DMS 273 (cell line): ENCODE measurements at regions not wholly inside any gene's neighbourhood (a gene's known extent, or its start where the extent isn't known, plus 50 kb on each side); places are given as distances from the start of the nearest gene placed in this dataset.
"Not testable (repeated sequence)": the region's sequence is repeated elsewhere in the genome, so short reads cannot be mapped to it uniquely, and the experiment has no call there.

ENCODE experiments used
- DNase-seq: peaks from one replicate; lab custom pipeline; 2025; ENCODE audit not compliant: unreplicated experiment; lab: John Stamatoyannopoulos, UW

DNA sequence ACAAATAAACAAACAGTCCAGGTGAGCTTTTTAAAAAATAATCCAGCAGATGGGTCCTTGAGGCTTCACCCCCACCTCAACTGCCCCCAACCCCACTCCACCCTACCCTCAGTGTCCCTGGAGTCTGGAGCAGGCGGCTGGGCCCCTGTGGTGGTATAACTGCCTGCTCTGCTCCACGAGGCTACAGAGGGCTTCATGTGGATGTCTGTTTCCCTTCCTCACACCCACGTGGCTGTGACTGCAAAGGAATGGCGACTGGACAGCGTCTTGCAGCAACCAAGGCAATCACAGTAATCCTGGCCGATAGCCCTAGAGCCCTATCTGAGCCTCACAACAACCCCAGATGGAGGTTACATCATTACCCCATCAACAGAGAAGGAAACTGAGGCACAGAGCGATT is 76.5 kb downstream of the SLC2A10 start:
- DNase-seq: no peak

DNA sequence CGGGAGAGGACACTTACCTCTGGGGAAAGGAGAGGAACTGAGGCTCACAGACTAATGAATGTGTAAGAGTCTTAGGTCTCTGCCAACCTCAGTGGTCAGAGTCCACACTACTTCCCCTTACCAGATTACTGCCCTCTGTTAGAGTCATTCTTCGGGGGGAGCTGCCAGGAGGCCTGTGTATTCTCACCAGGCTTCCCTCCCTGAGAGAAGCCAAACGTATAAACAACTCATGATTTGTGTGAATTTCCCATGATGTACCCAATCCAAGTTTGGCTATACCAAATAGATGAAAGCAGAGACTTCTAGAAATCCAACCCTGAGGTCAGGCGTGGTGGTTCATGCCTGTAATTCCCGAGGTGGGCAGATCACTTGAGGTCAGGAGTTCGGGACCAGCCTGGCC is 77.1 kb downstream of the SLC2A10 start:
- no peak for DNase-seq

DNA sequence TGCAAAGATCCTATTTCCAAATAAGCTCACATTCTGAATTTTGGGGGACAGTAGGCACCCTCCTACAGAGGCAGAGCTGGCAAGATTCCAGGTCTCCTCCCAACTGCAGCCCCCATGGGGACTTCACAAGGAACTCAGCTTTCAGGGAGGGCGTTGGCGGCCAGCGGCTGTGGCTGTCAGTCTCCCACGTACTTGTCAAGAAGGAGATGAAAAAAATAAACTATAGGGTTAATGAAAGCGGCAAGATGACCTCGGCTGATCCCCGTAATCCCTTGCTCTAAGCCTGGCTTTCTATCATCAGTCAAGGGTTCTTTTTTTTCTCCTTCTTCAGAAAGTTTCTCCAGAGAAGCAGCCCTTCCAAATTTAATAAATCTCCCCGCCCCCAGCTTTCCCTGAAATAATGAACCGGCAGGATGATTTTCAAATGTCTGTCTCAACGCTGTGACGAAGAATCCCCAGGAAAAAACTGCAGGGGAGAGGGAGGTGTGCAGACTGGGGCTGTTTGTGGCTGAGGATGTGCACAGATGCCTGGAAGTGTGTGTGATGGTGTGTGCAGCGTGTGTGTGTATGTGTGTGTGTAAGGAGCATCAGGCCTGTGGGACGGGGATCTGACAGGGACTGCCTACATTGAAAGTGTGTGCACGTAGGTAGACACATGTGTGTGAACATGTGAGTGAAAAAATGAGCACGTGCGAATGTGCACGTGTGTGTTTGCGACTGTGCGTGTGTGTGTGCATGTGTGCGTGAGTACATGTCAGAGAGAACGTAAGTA is 78.7 kb downstream of the SLC2A10 start:
- no peak for DNase-seq

DNA sequence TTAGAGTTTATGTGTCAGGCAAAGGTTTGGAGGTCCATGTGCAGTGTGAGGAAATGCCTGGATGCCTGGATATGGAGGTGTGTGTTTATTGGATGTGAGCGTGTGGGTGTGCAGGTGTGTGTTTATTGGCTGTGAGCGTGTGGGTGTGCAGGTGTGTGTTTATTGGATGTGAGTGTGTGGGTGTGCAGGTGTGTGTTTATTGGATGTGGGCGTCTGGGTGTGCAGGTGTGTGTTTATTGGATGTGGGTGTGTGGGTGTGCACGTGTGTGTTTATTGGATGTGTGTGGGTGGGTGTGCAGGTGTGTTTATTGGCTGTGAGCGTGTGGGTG is 79.3 kb downstream of the SLC2A10 start:
- not testable (repeated sequence) for DNase-seq

DNA sequence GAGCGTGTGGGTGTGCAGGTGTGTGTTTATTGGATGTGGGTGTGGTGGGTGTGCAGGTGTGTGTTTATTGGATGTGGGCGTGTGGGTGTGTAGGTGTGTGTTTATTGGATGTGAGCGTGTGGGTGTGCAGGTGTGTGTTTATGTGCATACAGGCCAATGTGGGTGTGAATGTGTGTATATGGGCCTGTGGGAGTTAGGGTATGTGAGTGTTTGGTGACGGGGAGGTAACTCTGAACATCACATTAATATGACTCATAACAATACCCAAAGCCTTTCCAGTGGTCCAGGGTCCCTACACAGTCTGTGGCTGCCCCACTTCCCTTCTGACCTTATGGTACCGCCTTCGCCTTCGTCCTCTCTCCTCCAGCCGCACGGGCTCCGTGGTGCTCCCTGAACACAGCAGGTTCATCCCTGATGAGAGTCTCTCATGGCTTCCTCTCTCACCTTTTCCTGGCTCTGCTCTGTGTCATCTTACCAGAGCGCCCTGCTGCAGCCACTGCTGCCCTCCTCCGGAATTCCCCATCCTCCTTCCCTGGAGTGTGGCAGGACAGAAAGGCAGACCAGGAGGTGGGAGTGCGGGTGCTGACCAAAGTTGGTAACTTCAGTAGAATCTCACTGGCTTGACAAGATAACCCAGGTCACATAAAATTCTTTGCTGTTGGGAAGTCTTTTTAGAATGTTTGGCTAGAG is 80.0 kb downstream of the SLC2A10 start:
- no peak for DNase-seq

DNA sequence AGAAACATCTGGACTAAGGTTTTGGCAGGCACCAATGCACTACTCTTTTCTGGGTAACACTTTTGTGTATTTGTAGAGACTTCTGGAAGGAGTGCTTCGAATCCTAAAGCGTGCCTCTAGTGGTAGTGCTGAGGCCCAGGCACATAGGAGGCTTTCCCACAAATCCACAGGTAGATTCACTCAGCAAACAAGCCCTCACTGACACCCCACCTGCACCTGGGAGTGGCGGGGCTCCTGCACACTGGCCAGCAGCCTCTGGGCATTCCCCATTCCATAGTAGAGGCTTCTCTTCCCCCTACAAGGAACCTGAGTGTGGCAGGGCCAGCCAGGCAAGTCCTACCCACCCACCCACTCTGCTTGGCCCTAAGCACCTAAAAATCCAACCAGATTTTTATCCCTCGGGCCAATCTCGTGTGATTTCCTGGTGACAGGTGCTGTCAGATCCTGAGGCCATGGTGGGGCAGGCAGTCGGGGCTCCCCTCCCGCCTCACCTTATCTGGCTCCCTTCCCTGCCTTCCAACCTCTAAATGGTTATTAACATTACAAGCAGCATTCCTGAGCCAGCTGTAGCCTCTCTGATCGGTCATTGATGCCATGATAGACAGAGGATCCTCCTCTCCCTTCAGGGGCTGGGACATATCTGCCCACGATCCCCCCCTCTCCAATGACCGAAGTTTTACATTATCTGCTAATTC is 82.4 kb downstream of the SLC2A10 start:
- DNase-seq: no peak

DNA sequence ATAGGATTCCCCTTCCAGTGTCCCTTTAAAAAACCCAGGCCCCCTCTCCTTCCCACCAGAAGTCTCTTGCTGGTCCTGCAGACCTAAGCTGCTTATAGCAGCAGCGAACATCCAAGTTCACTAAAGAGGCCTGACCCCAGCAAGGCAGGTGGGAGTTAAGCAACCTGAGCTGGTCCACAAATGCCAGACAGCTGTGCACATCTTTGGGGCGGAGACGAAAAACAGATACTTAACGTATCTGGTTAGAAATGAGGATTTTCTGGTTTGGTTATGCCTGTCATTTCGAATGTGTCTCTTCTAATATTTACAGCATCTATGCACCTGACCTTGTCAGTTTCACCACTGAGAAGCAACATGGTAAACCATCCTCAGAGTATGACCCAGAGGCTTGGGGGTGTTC is 87.8 kb downstream of the SLC2A10 start:
- DNase-seq: no peak

DNA sequence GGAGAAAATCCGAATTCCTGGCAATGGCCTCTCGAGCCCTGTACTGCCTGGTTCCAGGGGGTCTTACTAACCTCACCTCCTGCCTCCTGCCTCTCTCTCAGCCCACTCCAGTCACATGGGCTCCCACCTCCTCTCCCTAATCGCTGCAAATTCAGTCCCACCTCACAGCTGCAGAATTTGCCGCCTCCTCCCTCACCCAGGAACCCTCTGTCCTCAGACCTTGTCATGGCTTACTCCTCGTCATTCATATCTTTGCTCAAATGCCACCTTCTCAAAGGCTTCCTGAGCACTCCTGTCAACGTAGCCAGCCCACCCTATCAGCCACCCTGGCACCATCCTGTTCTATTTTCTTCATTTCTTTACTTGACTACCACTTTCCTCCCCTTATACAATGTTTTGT is 89.0 kb downstream of the SLC2A10 start:
- DNase-seq: no peak

DNA sequence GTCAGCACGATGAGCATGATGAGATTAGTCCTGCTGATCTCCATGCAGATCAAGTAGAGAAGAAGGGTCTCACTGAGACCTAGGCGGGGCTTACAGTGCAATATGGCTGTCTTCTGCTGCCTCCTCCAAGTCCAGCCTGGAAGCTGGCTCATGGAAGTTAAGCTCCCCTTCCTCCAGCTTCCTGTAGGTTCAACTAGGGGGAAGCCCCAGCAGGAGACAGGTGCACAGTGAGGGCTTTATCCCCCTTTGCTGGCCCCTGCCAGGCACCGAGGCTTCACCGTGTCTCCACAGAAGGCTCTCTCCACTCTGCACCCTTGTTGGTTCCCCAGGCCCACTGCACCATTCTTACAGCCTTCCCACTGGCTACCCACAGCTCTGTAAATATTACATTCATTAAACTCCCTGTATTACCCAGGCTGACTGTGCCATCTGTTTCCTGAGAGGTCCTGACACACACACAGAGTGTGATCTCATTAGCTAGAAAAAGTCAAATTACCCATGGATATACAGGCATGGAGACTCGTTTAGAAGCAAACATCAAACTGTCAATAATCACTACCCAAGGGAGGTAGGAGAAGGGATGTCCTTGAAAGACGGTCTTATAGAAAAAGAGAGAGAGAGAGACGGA is 90.4 kb downstream of the SLC2A10 start:
- DNase-seq: peak; percentile 91

DNA sequence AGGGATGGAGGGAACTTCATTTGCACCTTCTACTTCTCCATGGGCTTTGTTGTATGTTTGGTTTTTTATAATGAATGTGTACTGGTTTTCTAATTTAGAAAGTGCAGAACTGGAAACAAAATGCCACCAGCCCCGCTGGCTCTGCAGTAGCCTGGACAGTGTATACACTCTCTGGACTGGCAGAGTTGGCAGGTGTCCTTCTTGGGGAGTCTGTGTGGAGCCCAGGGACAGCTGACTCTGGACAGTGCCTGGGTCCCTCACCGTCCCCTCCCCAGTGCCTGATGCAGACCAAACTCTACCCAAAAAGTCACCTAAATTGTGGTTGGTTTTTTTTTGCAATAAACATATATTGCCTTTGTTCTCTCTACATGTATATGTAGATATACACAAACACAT is 91.0 kb downstream of the SLC2A10 start:
- DNase-seq: no peak

DNA sequence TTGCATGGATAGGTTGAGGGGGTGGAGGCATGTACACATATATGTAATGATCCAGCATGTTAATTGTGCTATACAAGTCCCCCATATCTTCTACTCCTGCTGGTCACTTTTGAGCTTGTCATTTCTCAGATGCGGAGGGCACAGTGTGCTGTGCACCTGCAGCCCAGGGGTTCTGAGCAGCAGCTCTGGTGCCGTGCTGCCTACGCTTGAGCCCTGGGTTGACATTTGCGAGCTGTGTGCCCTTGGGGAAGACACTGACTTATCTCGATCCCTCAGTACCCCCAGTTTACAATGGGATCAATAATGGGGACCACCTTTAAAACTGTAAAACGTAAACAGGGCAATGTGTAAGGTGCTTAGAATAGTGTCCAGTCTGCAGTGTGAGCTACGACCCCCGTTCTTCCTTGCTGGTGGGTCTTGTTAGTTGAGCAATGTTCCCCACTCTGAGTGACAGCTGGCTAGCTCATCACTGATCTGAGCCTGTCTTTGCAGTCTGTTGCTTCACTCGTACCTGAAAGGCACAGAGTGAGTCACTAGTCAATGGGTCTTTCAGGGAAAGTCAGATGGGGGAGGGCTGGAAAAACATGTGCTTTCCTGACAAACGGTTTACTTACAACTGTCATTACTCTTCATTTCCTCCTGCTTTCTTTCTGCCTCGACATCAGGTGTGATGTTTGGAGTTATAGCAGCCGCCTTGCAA is 91.7 kb downstream of the SLC2A10 start:
- no peak for DNase-seq

DNA sequence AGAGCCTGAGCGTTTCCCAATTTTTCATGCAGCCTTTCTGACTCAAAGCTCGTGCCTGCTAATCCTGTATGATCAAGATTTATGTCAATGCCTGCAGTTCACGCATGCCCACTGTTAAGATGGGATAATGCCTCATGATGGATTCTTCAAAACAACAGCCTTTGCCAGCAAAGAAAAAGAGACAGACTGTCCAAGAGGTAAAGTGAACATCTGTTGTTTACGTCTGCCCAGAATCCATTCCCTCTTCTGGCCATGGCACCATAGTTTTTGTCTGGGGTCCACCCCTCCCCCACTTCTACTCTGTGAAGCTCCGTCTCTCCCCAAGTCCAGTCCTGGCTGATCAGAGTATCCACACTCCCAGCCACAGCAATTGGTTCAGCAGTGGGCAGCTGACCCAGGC is 91.9 kb upstream of the EYA2 start:
- peak; percentile 97 for DNase-seq

DNA sequence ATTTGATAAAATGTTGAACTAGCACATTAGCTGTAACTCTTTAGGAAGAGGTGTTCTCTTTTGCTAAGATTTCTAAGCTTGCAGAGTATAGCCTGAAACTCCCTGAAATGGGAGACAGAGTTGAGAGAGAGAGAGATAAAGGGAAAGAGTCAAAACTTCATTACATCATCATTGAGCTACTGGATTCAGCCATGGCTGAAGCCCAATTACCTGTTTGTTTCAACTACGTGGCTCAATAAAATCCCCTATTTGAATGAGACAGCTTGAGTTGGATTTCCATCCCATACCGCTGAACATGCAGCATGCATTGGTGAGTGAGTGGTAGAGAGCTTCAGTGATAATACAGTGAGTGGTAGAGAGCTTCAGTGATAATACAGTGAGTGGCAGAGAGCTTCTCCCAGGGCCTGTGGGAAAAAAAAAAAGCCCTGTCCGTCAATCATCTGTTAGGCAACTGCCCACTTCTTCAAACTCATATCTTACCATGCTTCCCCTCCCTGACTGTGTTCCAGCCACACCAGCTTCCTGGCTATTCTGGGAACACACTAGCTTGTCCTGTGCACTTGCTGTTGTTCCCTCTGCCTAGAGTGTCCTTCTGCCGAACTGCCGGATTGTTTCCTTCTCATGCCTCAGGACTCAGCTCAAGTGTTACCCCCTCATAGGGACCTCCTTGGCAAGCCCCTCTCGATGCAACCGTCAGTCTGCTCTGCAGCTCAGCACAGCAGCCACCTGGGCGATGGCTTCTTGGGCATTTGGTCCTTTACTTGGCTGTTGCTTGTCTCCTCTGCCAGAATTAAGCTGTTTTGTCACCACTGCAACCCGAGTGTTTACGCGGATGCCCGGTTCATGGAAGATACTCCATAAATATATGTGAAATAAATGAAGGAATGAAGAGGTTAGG is 91.3 kb upstream of the EYA2 start:
- DNase-seq: peak; percentile 83

DNA sequence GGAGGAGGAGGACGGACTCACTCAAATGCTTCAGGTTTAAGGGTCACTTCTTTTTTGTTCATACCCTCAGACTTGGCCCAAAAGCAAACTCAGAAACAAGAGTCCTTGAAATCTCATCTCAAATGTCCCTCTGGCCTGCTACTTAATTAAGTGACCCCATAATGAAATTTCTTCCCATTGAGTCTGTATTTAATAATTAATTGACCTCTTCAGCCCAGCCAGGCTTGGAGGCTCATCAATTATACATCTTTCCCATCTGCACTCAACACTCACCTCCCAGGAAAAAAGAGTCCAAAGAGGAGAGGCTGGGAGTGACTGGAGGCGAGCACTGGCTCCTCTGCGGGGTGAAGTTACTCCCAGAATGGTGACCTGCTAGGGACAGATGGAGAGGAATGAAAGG is 90.5 kb upstream of the EYA2 start:
- peak; percentile 29 for DNase-seq

DNA sequence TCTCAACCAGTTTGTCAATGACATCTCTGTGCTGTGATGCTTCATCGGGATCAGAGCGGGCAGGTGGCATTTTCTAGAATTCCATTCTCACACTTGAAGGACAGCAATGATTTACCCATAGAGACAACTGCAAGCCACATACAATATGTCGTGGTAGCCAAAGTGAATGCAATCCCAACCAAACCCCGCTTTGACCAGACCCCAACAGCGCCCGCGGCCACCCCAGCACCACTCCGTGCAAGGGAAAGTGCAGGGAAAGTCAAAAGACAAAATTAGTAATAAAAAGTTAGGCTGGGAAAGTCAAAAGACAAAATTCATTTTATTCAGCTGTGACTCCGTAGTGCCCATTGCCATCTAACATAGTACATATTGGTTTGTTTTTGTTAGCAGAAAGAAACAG is 88.8 kb upstream of the EYA2 start:
- no peak for DNase-seq

DNA sequence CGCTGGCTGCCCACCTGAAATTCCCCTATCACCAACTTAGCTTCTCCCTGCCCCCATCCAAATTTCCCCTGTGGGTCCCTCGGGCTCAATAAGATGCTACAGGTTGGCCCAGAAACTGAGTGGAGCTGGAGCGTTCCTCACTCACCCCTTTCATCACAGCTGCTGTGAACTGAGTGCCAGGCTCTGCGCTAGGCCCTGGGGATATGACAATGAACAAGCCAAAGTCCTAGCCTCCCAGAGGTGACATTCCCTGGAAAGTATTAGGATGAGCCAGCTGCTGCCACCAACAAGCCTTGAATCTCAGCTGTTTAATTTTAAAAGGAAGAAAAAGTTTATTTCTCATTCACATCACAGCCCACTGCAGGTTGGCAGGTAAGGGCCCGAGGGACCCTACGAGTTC is 86.6 kb upstream of the EYA2 start:
- DNase-seq: peak; percentile 22

DNA sequence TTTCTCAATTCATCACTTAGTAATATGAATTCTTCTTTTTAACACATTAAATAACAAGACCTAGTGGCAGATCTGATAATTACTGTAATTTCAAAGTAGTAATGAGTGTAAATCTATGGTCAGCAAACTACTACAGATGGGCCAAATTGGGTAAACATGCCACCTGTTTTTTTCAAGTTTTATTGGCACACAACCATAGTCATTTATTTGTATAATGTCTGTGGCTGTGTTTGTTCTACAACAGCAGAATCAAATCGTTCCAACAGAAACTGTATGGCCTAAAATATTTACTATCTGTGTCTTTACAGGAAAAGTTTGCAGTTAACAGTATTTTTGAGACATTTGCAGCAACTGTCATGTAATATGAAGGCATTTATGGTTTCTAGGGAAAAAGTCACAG is 86.1 kb upstream of the EYA2 start:
- peak; percentile 43 for DNase-seq

DNA sequence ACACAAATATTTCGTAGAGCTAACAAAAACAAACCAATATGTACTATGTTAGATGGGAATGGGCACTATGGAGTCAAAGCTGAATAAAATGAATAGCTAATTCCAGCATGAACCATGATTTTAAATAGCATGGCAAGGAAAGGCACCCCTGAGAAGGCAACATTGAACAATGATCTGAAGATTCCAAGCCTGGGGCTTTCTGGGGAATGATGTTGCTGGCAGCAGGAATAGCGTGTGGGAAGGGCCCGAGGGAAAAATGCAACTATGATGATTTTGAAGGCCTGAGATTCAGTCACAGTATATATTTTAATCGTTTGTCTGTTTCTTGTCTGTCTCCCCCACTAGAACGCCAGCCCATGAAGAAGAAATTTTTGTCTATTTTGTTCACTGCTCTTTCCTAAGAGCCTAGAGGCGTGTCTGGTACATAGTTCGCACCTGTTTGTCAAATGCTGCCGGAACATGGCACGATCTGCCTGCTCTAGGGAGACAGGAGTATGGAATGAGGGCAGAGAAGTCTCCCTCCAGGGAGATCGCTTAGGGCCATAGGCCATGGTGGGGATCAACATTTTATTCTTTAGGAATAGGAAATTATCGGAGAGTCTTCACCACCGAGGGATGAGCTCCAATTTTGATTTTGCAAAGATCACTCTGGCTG is 84.8 kb upstream of the EYA2 start:
- DNase-seq: peak; percentile 11

DNA sequence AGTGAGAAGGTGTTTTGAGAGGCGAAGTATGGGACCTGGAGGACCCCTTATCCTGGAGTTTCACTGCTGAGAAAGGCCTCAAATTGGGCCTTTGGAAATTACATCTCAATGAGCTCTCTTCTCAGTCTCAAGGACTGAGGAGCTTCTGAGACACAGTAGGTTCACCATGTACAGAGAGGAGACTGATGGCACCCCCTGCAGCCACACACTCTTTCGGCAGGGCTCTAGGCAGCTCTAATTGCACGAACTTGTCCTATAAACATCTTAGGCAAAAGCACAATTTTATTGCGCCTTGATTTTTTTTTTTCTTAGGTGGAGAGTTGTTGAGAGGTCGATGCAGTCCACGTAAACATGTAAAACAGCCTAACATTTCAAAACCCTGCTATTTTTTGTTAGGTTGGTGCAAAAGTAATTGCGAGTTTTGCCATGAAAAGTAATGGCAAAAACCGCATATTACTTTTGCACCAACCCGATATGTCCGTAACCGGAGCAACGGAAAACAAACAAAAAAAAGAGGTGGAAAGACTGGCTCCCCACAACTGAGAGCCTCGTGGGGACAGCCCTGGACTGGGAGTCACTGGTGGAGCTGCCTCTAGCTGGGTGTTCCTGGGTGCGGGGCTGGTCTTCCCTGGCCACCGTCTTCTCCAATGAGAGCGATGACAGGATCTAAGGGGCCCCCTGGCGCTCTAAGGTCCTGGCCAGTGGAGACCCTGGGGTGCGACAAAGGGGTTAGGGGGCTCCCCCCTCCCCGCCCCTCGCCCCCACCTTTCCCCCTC is 84.0 kb upstream of the EYA2 start:
- DNase-seq: peak; percentile 73
